Activated CD4-positive, alpha-beta T cell treated with anti-CD3 and anti-CD28 coated beads for 24 hours (primary cell): ENCODE measurements at regions not wholly inside any gene's neighbourhood (a gene's known extent, or its start where the extent isn't known, plus 50 kb on each side); places are given as distances from the start of the nearest gene placed in this dataset.
"Not testable (repeated sequence)": the region's sequence is repeated elsewhere in the genome, so short reads cannot be mapped to it uniquely, and the experiment has no call there.

ENCODE experiments used
- DNase-seq, 2 donors: peaks; one replicate each; pipeline ENCODE4 v3.0.0-alpha.2; 2020; ENCODE audit warnings: low read depth in 2 of 2

DNA sequence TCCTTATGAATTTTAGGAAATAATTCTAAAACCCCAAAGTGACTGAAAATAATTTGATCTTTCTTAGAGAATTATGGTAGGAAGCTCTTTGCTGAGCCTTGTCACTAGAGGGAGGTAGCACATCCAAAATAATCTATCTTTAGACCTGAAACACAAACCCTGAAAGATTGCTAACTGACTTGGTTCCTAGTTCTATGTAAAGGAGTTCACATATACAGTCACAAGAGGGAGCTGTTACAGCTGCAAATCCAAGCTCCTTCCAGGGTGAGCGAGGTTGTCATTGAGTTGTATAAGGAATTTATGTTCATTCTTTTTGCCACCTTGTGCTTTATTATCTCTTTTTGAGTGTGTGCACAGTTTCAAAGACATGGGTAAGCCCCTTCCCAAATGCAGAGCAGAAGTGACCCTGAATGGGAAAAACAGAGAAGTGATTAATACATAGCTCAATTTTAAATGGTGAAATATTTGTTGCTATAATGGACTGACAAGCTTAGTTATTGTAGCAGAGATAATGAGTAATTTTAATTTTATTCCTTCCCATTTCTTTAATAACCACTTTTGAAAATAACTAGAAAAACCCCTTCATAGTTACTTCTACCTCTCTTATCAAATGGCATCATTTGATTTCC is 387.9 kb downstream of the DAD1 start:
- DNase-seq = no peak

DNA sequence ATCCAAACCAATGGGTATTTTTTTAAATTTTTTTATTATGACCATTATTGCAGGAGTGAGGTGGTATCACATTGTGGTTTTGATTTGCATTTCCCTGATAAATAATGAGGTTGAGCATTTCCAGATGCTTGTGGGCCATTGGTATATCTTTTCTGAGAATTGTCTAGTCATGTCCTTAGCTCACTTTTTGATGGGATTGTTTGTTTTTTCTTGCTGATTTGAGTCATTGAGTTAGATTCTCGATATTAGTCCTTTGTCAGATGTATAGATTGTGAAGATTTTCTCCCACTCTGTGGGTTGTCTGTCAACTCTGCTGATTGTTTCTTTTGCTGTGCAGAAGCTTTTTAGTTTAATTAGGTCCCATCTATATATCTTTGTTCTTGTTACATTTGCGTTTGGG is 388.9 kb downstream of the DAD1 start:
- DNase-seq = not testable (repeated sequence)

DNA sequence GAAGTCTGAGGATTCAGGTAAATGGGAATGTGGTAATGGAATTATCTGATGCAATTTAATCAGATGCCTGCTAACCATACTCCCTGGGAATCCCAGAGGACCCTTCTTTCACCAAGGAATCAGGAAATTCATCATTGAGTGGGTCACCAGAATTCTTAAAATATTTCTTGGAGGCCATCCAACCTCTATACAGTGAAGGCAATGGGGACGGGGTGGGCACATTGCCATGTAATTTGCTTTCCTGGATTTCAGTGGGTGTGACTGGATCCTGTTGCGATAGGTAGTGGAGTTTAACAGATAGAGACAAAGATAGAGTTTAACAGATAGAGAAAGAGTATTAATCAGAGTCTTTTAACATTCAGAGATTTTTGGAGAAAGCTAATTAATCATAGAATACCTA is 394.4 kb downstream of the DAD1 start:
- no peak for DNase-seq

DNA sequence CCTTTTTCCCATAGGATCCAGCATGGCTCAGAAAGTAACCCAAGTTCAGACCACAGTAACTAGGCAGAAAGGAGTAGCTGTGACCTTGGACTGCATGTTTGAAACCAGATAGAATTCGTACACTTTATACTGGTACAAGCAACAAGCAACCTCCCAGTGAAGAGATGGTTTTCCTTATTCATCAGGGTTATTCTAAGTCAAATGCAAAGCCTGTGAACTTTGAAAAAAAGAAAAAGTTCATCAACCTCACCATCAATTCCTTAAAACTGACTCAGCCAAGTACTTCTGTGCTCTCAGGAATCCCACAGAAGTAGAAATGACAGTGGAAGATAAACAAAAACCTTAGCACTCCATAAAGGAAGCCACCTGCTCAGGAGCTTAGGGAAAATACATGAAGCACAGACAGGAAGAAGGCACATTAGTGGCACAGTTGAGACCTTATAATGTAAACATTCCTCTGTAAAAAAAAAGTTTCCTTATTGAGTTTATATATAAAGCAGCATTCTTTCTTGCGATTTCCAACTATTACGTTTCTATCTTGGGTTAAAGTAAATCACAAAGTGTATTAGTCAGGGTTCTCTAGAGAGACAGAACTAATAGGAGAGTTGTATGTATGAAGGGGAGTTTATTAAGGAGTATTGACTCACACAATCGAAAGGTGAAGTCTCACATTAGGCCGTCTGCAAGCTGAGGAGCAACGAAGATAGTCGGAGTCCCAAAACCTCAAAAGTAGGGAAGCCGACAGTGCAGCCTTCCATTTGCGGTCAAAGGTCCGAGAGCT is 398.4 kb downstream of the DAD1 start:
- DNase-seq = no peak

DNA sequence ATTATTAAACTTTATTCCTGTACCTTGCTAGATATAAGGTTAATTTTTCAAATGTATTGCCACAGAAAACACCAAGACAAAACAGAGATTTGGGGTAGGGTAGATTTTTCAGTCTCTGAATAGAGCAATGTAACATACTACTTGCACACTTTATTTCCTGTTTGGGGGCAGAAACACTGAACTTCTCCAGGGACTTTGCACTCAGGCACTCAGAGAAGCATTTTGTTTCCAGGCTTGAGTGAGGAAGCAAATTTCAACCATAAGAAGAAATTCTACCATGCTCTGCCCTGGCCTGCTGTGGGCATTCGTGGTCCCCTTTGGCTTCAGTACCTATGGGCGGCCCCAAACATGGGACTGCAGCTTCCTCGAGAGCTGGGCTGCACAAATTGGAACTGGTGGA is 399.1 kb downstream of the DAD1 start:
- no peak for DNase-seq

DNA sequence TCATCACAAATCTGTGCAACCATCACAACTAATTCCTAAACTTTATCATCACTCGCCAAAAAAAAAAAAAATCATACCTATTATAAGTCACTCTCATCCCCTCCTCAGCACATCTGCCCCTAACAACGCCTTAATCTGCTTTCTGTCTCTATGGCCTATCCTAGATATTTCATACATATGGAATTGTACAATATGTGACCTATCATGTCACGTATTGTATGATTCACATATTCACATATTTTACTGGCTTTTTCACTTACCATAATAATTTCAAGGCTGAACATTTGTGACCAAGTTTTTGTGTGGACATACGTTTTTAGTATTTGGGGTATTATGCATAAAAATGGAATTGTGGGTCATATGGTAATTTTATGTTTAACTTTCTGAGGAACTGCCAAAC is 400.7 kb downstream of the DAD1 start:
- no peak for DNase-seq

DNA sequence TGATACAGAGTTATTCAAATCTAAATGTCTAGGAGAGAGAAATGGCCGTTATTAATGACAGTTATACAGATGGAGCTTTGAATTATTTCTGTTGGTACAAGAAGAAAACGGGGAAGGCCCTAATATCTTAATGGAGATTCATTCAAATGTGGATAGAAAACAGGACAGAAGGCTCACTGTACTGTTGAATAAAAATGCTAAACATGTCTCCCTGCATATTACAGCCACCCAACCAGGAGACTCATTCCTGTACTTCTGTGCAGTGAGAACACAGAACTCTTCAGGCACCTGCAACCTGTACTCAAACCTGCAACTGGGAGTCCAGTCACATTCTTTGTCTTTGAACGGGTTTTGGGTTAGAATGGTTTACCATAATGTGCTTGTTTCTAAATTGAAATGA is 403.2 kb downstream of the DAD1 start:
- DNase-seq = no peak

DNA sequence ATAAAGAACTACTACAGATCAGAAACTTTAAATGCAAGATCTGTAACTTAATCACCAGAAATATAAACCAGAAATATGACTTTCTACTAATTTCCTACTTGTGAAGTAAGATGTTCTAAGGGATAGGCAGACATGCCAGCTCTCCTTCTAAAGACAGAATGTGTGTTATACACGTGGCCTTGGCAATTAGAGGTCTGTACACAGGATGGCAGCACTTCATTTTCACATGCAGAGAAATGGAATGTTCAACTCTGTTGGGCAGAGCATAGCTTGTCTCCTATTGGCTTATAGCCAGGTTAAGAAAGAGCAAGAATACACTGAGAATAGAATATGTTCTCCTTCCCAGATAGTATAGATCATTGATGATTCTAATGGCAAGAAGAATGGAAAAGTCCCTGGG is 403.8 kb downstream of the DAD1 start:
- no peak for DNase-seq

DNA sequence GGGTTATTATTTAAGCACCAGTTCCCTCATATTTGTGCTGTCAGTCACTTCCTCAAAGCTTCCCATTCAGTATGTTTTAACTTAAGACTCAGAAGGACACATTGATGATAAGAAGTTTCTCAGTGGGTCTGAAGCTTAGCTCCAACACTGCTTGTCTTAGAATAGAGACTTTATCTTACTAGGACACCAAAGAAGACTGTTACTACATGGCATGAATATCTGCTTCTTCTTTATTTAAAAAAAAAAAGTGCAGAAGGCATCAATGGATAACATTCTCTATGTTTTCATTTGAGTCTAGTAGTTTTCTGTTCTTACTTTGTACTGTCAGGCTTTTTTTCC is 404.2 kb downstream of the DAD1 start:
- DNase-seq = no peak

DNA sequence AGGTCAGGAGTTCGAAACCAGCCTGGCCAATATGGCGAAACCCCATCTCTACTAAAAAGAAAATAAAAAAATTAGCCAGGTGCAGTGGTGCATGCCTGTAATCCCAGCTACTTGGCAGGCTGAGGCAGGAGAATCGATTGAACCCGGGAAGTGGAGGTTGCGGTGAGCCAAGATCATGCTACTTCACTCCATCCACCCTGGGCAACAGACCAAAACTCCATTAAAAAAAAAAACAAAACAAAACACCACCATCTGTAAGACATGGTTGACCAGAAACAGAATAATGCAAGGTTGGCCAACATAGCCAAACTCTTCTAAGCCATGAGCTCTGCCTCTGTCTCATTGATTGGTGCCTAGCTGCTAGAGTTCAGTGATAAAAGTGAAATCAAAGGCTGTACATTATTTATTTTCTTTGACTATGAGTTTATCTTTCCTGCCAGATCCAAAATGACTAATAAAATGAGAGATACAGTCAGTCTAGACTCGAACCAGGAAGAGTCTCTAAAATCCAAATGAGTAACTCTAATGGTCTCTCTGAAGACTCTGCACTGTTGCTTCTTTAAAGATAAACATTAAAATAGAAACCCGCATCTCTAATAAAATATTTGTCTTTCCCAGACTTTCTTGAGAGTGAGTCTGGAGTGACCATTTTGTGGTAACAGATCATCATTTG is 404.7 kb downstream of the DAD1 start:
- no peak for DNase-seq

DNA sequence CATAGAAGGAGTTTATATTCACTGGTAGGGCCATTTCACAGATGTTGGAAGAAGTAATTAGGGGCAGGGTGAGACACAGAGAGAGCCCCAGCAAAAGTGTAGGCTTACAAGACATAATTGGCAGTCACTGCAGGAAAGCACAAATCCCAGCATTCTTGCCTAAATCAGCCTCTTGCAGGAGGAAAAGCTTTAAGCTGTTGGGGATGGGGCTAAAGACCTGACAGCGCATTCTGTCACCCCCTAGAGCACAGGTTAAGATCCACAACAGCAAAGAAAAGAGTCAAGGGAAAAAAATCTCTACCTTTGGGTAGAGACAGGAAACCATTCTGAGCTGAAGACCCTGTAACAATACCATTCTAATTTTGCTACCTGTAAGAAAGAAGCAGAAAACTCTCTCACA is 409.0 kb downstream of the DAD1 start:
- no peak for DNase-seq

DNA sequence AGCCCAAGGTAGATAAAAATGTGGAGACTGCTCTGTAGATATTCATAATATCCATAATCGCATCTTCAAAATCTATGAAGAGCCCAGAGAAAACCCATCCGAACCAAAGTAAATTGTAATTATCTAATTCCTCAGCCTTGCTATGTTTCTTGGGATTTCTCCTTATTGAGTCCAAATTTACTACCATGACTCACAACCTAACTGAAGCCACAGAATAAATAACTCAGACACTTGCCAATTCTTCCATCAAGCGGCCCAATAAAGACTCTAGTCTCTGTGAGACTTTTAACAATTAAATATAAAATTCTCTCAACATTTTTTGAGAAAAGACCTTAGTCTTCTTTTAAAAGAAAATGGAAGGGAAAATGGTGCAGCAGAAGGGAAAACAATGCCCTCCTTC is 409.8 kb downstream of the DAD1 start:
- DNase-seq = no peak

DNA sequence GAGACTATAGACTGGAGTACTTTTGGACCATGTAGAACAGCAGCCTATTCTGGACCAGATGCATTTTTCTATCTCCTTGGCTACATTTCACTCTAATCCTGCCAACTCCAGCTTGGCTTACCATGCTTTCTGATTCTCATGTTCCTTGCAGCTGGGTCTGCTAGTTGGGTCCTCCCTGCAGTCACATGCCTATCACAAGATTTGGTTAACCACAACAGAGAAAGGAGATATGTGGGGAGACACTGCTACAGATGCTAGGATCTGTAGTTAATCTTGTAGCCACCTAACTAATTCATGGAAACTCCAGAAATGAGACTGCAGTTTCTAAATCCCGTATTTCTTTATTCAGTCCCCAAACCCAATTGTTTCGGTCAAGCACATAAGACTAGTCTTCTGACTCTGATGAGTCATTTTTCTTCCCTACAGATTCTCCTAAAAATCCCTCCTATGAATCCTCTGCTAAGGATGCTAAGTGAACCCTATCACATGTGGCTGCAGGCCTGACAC is 410.6 kb downstream of the DAD1 start:
- DNase-seq = no peak

DNA sequence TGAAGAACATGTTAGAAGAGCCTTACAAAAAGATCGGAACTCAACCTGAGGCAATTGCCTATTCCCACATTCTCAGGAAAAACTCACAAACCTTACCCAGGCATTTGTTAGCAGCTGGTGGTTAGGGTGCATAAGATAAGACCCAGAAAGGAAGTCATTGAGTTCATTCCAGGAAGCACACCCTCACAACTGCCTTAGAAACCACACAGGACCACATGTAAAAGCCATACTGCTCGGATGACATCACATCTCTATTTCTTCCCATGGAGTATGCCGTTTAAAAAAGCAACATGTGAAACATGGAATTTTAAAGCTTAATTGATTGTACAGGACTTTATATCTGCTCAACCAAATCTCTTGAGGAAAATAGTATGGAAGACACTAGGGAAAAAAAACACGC is 411.2 kb downstream of the DAD1 start:
- DNase-seq = no peak

DNA sequence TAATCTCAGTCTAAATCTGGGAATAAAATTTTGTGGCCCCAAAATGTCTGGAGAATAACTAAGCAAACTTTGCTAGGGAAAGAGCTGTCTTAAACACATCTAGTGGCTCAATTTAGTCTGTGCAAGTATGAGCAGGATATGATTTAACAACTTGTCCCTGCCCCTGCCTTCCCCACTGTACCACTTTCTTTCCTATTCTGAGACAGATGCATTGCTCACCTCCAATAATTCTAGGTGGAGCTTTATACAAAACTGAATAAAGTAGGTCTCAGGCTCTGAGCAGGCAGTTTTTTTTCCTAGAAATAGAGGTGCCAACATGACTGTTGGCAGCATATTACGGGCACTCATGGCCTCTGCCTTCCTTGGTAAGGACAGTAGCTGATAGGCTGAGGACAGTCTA is 412.1 kb downstream of the DAD1 start:
- DNase-seq = no peak

DNA sequence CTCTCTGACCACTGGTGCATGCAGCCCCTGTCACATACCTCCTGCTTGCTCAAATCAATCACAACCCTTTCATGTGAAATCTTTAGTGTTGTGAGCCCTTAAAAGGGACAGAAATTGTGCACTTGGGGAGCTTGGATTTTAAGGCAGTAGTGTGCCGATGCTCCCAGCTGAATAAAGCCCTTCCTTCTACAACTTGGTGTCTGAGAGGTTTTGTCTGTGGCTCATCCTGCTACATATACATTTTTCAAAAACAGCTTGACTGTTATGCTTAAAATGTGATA is 413.8 kb downstream of the DAD1 start:
- DNase-seq = not testable (repeated sequence)

DNA sequence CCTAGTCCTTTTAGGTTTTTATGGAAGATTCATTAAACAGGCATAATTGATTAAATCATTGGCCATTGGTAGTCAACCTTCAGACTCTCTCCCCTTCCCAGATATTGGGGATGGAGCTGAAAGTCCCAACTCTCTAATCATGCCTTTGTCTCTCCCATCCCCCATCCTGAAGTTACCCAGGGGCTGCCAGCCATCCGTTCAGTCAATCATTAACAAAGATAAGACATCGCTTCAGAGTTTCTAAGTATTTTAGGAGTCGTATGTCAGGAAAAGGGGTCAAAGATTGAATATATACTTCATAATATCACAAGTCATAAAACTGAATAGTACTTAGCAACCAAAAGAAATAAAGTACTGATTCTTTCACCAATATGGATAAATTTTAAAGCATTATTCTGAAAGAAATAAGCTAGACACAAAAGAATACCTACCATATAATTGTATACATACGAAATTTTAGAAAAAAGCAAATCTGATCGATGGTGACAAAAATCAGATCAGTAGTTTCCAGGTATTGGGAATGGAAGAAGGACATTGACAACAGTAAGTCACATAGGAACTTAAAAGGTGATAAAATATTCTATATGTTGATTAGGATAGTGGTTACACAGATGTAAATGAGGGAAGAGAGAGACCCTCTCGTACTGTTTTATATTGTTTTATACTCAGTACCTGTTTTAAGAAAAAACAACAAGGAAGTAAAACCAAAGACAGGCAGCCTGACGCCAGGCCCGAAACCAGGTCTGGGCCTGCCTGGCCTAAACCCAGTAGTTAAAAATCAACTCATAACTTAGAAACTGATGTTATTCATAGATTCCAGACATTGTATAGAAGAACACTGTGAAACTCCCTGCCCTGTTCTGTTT is 414.4 kb downstream of the DAD1 start:
- no peak for DNase-seq

DNA sequence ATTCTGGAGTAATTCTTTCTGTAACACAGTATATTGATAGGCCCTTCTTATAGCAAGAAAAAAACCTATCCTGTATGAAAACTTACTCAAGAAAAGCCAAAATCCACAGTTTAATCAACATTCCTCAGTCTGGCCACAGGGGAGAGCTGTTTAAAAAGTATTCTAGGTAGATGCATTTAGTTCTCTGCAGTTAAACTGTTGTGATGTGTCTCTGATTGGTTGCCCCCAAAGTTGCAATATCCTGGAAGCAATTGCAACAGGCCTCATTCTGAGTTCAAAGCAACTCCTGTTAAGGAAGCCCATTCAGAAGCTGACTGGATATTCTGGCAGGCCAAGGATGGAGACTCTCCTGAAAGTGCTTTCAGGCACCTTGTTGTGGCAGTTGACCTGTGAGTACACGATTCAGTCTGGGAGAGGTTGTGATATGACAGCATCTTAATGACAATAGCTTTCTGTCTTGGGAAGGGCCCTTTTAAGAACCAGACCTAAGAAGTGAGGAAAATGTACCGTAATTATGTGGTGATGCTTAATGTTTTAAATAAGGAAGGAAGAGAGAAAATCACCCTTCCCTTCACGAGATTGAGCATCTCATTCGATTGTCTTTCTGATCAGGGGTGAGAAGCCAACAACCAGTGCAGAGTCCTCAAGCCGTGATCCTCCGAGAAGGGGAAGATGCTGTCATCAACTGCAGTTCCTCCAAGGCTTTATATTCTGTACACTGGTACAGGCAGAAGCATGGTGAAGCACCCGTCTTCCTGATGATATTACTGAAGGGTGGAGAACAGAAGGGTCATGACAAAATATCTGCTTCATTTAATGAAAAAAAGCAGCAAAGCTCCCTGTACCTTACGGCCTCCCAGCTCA is 420.7 kb downstream of the DAD1 start:
- no peak for DNase-seq

DNA sequence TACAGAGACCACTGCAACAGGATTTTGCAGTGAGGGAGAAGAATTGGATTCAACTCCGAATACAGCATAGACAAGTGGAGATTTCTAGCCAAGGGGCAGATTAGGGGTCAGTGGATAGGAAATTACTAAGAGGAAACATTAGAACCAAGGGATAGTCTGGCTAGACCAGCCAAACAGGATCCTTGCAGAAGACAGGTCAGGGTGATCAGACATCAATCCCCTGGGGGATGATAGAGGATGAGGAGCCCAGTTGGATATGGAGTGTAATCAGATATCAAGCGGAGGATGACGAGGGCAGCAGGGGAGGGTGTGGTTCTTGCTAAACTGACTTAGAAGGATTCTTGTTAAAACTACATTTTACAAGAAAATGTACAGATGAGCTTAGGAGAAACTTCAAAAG is 424.4 kb downstream of the DAD1 start:
- no peak for DNase-seq

DNA sequence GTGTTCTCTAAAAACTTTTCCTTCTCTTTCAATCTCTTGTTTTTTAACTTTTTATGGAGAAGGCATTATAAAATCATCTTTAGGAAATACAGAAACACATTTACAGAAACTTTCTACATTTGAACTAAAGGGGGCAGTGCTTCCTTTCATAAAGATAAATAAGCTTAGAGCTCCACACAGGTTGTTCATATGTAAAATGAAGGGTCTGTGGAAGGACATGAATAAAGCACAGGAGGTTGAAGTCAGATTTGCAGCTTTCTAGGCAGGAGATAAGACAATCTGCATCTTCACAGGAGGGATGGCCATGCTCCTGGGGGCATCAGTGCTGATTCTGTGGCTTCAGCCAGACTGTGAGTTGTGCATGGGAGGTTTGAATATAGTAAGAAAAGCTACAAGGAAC is 426.0 kb downstream of the DAD1 start:
- no peak for DNase-seq

DNA sequence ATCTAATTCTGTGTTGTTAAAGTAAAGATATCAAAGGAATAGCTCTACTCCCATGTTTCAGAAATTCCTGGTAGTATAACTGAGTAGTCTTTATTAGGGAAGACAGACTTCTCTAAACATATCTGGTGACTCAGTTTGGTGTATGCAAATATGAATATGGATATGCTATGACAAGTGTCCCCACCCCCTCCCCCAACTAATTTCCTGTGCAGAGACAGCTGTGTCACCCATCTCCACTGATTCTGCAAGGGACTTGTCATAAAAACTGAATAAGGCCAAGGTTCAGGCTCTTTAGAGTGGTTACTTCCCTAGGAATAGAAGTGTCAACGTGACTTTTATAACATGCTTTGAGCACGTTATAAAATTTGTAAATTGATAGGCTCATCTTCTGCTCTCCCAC is 429.1 kb downstream of the DAD1 start:
- DNase-seq = no peak
